NCI-H460 (cell line): ENCODE measurements at regions not wholly inside any gene's neighbourhood (a gene's known extent, or its start where the extent isn't known, plus 50 kb on each side); places are given as distances from the start of the nearest gene placed in this dataset.

Experiments used
- DNase-seq: peaks from one replicate; pipeline ENCODE4 v3.0.0-alpha.2; 2016; ENCODE audit warnings: low read depth; ENCODE audit errors: extremely low read depth

GRCh38 chr13:47190696-47191305 is 293.9 kb upstream of the HTR2A start:
- no peak for DNase-seq

- DNase-seq = no peak
Measured at GRCh38 chr13:47188802-47189201, 291.9 kb upstream of the HTR2A start.

GRCh38 chr13:47186471-47186870 is 289.6 kb upstream of the HTR2A start:
- no peak for DNase-seq

- no peak for DNase-seq
Measured at GRCh38 chr13:47184321-47184720, 287.5 kb upstream of the HTR2A start.

- no peak for DNase-seq
Measured at GRCh38 chr13:47179321-47179720, 282.5 kb upstream of the HTR2A start.

- peak; percentile 9 for DNase-seq
Measured at GRCh38 chr13:47178090-47178950, 281.5 kb upstream of the HTR2A start.

- DNase-seq = no peak
Measured at GRCh38 chr13:47175172-47175866, 278.5 kb upstream of the HTR2A start.

GRCh38 chr13:47170971-47171370 is 274.1 kb upstream of the HTR2A start:
- DNase-seq = no peak

GRCh38 chr13:47168618-47169017 is 271.8 kb upstream of the HTR2A start:
- DNase-seq = no peak

- no peak for DNase-seq
Measured at GRCh38 chr13:47168066-47168465, 271.2 kb upstream of the HTR2A start.

- DNase-seq = no peak
Measured at GRCh38 chr13:47166336-47166735, 269.5 kb upstream of the HTR2A start.

GRCh38 chr13:47159853-47160550 is 263.1 kb upstream of the HTR2A start:
- no peak for DNase-seq

- DNase-seq = no peak
Measured at GRCh38 chr13:47158593-47158992, 261.7 kb upstream of the HTR2A start.

GRCh38 chr13:47148543-47148942 is 251.7 kb upstream of the HTR2A start:
- DNase-seq = no peak

- no peak for DNase-seq
Measured at GRCh38 chr13:47147812-47148119, 250.9 kb upstream of the HTR2A start.

- DNase-seq = no peak
Measured at GRCh38 chr13:47146991-47147811, 250.3 kb upstream of the HTR2A start.

- no peak for DNase-seq
Measured at GRCh38 chr13:47146136-47146535, 249.3 kb upstream of the HTR2A start.

GRCh38 chr13:47144782-47145181 is 247.9 kb upstream of the HTR2A start:
- DNase-seq = no peak

GRCh38 chr13:47142105-47142504 is 245.3 kb upstream of the HTR2A start:
- DNase-seq = no peak

- DNase-seq = no peak
Measured at GRCh38 chr13:47139519-47139918, 242.7 kb upstream of the HTR2A start.
